Transverse colon (tissue), 4 donors: ENCODE measurements at regions not wholly inside any gene's neighbourhood (a gene's known extent, or its start where the extent isn't known, plus 50 kb on each side); places are given as distances from the start of the nearest gene placed in this dataset.

Source experiments
- DNase-seq: peaks from one replicate; pipeline ENCODE4 v3.0.0-alpha.2; 2019
- H3K27ac ChIP-seq, 4 donors: fragments of 200-600 bp; sonication (generic); 2 replicates each; pipeline ENCODE4 v1.5.1; 2016 to 2018; ENCODE audit warnings: inconsistent platforms in 4 of 4
- H3K27me3 ChIP-seq: fragments of 200-600 bp; sonication (generic); 2 replicates; pipeline ENCODE4 v1.5.1; 2017; ENCODE audit warnings: inconsistent platforms
- H3K36me3 ChIP-seq, 4 donors: fragments of 200-600 bp; sonication (generic); 2 replicates each; pipeline ENCODE4 v1.5.1; 2017 to 2019; ENCODE audit warnings: inconsistent platforms in 4 of 4
- H3K4me1 ChIP-seq, 4 donors: fragments of 200-600 bp; sonication (generic); 2 replicates each; pipeline ENCODE4 v1.5.1; 2017 to 2020; ENCODE audit warnings: inconsistent platforms in 4 of 4
- H3K4me3 ChIP-seq, 4 donors: fragments of 200-600 bp; sonication (generic); 1 replicate in 1 of 4; 2 replicates in 3 of 4; pipeline versions ENCODE4 v1.5.1 to v1.6.1; 2017 to 2019; ENCODE audit warnings: inconsistent platforms in 4 of 4
- H3K9me3 ChIP-seq, 2 donors: fragments of 200-600 bp; sonication (generic); 2 replicates each; pipeline ENCODE4 v1.5.1; 2017 to 2019; ENCODE audit warnings: inconsistent platforms in 2 of 2
- EP300 ChIP-seq: sonication (generic); formaldehyde crosslinking; IDR thresholded peaks from one replicate; pipeline ENCODE4 v1.6.1; 2017; ENCODE audit warnings: antibody characterized with exemption, low read depth
- POLR2A ChIP-seq: fragments of 450-650 bp; IDR thresholded peaks from one replicate; pipeline ENCODE4 v1.6.1; 2016; ENCODE audit warnings: antibody characterized with exemption, mild to moderate bottlenecking, moderate library complexity
- POLR2AphosphoS5 ChIP-seq, 3 donors: sonication (generic); formaldehyde crosslinking; IDR thresholded peaks; one replicate each; pipeline ENCODE4 v1.6.1; 2016; ENCODE audit warnings: antibody characterized with exemption in 3 of 3
- WGBS, 2 donors: methylation state at CpG; one replicate each; pipeline ENCODE4 v1.1.5; 2018; ENCODE audit warnings: low coverage in 1 of 2; 5-methylcytosine and 5-hydroxymethylcytosine counted together
- in situ Hi-C, 4 donors: fragments of 200-750 bp; cut with MboI; loops; one replicate each; pipeline versions ENCODE4 v1.15.0 to v1.15.1; 2017; ENCODE audit warnings: low sequenced_read_pairs in 3 of 4, low pct_ligation_motif_present in 1 of 4, low pct_unique_long_range_greater_than_20kb in 1 of 4
- intact Hi-C: fragments of 100-400 bp; cut with DNase I; formaldehyde crosslinking; loops from one replicate; pipeline ENCODE4 v1.15.1; 2023; ENCODE audit warnings: low total_unique reads
- TF ChIP-seq, protein P1 (sequence below), 5 experiments: fragments of 200-600 bp in 3 of 5; fragments of 450-650 bp in 2 of 5; sonication (generic) in 3 of 5; IDR thresholded peaks; 1 replicate in 2 of 5; 2 replicates in 3 of 5; pipeline ENCODE4 v1.5.1; 2016 to 2017; ENCODE audit warnings: antibody characterized with exemption in 5 of 5, inconsistent platforms in 3 of 5, mild to moderate bottlenecking in 2 of 5, moderate library complexity in 1 of 5

DNA sequence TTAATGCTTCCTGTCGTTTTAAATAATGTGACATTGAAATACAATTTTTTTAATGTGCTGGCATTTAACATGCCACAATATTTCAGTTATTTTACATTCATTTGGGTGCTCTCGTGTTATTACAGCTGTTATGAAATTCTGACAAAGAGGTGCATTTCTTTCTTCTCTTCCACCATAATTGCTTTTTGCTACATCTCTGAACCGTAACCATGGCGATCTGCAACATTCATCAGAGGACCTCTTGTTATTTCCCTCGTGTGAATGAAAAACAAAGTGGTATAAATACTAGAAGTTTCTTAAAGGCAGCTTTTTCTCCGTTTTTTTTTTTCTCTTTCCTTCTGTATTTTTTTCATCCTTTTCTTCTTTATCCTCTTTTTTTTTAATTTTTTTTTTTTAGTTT lies 316.4 kb downstream of the MCTP2 start:
- no peak for TF ChIP-seq POLR2AphosphoS5 (IDR thresholded peaks at IDR 0.05)
- TF ChIP-seq EP300: no peak
- TF ChIP-seq, protein P1, sequence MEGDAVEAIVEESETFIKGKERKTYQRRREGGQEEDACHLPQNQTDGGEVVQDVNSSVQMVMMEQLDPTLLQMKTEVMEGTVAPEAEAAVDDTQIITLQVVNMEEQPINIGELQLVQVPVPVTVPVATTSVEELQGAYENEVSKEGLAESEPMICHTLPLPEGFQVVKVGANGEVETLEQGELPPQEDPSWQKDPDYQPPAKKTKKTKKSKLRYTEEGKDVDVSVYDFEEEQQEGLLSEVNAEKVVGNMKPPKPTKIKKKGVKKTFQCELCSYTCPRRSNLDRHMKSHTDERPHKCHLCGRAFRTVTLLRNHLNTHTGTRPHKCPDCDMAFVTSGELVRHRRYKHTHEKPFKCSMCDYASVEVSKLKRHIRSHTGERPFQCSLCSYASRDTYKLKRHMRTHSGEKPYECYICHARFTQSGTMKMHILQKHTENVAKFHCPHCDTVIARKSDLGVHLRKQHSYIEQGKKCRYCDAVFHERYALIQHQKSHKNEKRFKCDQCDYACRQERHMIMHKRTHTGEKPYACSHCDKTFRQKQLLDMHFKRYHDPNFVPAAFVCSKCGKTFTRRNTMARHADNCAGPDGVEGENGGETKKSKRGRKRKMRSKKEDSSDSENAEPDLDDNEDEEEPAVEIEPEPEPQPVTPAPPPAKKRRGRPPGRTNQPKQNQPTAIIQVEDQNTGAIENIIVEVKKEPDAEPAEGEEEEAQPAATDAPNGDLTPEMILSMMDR (IDR thresholded peaks at IDR 0.05): no peak
- TF ChIP-seq POLR2A: no peak
- no peak overlapping the region for H3K27ac ChIP-seq
- H3K4me3 ChIP-seq: no peak overlapping the region
- intact Hi-C loops (no loop called here), in situ Hi-C loops (no loop called here)
- no peaks in the 10 kb centered on the region for H3K4me1 ChIP-seq
- no peaks in the 10 kb centered on the region for H3K36me3 ChIP-seq
- H3K27me3 ChIP-seq: no peaks in the 10 kb centered on the region
- H3K9me3 ChIP-seq: no peaks in the 10 kb centered on the region
- no peak for DNase-seq
- WGBS, 2 donors: 66 to 74% methylated on average over 6 of the region's 6 CpGs

GRCh38 chr15:94555841-94556519 lies 324.6 kb downstream of the MCTP2 start:
- 68 to 73% methylated on average over 2 of the region's 2 CpGs for WGBS, 2 donors
- Histone ChIP-seq H3K4me3 (no peak overlapping the region), H3K27ac (no peak overlapping the region), H3K36me3 (no peaks in the 10 kb centered on the region), H3K9me3 (no peaks in the 10 kb centered on the region), H3K27me3 (no peaks in the 10 kb centered on the region), H3K4me1 (no peaks in the 10 kb centered on the region)
- no peak for DNase-seq
- no peak for TF ChIP-seq POLR2A
- no peak for TF ChIP-seq EP300
- TF ChIP-seq, protein P1 (IDR thresholded peaks at IDR 0.05): no peak
- no peak for TF ChIP-seq POLR2AphosphoS5 (IDR thresholded peaks at IDR 0.05)
- in situ Hi-C loops (no loop called here), intact Hi-C loops (no loop called here)

DNA sequence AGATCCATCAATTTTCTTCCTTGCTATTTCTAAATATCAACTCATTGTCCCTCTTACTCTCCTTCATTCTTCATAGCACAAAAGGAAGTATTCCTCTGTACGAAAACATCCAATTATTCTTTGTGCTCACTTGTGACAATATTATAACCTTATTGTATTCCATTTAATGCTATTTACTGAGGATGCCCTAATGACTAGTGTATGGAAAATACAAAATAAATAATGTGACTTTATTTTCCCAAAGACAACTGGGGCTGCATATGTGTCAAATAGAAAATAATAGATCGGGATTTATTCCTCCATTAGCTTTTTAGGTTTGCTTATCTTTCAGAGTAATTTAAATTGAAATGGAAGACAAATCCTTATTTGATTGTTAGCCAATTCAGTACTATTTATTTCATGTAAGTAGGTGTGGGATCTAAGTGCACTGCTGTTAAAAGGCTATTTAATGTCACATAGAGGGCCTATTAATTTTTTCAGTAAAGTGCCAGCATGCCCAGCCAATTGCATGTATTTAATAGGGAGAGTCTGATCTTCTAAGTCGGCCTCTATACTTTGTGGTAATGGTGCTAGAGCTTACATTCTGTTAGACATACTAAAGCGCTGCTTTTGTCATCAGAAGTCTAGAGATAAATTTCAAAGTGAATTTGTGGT lies 329.8 kb downstream of the MCTP2 start:
- intact Hi-C loops: no loop called here
- 86 to 89% methylated on average over 2 to 4 of the region's 4 CpGs for WGBS, 2 donors
- no peak for DNase-seq
- no peak for TF ChIP-seq POLR2A
- TF ChIP-seq, protein P1 (IDR thresholded peaks at IDR 0.05): no peak
- TF ChIP-seq POLR2AphosphoS5 (IDR thresholded peaks at IDR 0.05): no peak
- TF ChIP-seq EP300: no peak
- Histone ChIP-seq H3K9me3 (peaks cover 3 to 8% of the 10 kb centered on the region in 2 donors), H3K36me3 (no peaks in the 10 kb centered on the region), H3K27ac (no peak overlapping the region), H3K4me1 (no peaks in the 10 kb centered on the region), H3K27me3 (no peaks in the 10 kb centered on the region), H3K4me3 (no peak overlapping the region)
- in situ Hi-C loops: no loop called here

DNA sequence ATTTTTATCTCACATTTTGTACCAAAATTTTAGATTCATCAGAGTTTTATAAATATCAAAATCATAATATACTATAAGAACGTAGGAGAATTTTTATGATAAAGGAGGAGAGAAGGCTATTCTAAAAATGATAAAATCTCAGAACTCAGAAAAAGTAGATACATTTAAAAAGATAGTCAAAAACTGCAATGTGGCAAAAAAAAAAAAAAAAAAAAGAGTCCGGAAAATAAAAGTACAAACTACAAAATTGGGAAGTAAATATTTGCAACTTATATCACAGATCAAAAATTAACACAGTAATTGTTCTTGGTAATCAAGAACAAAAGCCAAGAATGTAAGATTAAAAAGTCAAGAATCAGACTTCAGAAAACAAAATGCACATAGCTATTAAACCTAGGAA lies 332.1 kb downstream of the MCTP2 start:
- no peak for DNase-seq
- in situ Hi-C loops: no loop called here
- H3K4me1 ChIP-seq: no peaks in the 10 kb centered on the region
- H3K4me3 ChIP-seq: no peak overlapping the region
- no peak overlapping the region for H3K27ac ChIP-seq
- TF ChIP-seq POLR2A: no peak
- TF ChIP-seq, protein P1 (IDR thresholded peaks at IDR 0.05): no peak
- no peak for TF ChIP-seq POLR2AphosphoS5 (IDR thresholded peaks at IDR 0.05)
- TF ChIP-seq EP300: no peak
- 78 to 86% methylated on average over 2 of the region's 2 CpGs for WGBS, 2 donors
- H3K36me3 ChIP-seq: no peaks in the 10 kb centered on the region
- intact Hi-C loops: no loop called here
- no peaks in the 10 kb centered on the region for H3K27me3 ChIP-seq
- H3K9me3 ChIP-seq: peaks cover 3 to 8% of the 10 kb centered on the region in 2 donors
